ENCODE measurements at regions not wholly inside any gene's neighbourhood (a gene's known extent, or its start where the extent isn't known, plus 50 kb on each side); places are given as distances from the start of the nearest gene placed in this dataset.

DNA sequence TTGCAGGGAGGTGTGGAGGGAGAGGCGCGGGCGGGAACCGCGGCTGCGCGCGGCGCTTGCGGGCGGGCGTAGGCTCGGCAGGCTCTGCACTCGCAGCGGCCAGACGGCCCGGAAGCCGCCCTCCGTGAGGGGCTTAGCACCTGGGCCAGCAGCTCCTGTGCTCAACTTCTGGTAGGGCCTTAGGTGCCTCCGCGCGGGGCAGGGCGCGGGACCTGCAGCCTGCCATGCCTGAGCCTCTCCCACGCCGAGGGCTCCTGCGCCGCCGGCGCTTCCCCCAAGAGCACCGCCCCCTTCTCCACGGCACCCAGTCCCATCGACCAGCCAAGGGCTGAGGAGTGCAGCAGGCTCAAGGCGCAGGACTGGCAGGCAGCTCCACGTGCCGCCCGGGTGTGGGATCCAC, 940.8 kb upstream of the PCDH9 start:
- Histone ChIP-seq H3K4me2 (ENCODE audit: low read length) (no peak overlapping the region), H3K27ac (ENCODE audit: low read length) (no peak overlapping the region), H3K4me1 (ENCODE audit: insufficient read depth, low read length) (peaks cover 17% of the 10 kb centered on the region), H3K36me3 (ENCODE audit: low read depth, low read length) (no peaks in the 10 kb centered on the region), H3F3A (ENCODE audit: low read length, unreplicated experiment) (no peaks in the 10 kb centered on the region), H3K27me3 (ENCODE audit: low read length) (no peaks in the 10 kb centered on the region), H3K9me2 (replicated peaks; ENCODE audit: low read length) (no peaks in the 10 kb centered on the region), H3K4me3 (ENCODE audit: low read length) (no peak overlapping the region), H3K9ac (ENCODE audit: low read length) (no peak overlapping the region), H3K79me2 (ENCODE audit: low read length) (no peaks in the 10 kb centered on the region), H2AFZ (ENCODE audit: low read length) (no peak overlapping the region), H3K9me3 (ENCODE audit: low read length) (no peaks in the 10 kb centered on the region), H4K20me1 (ENCODE audit: low read length) (no peaks in the 10 kb centered on the region)
- no TSS peak for BruUV-seq (replicated peaks)
- ChIA-PET CTCF (no interaction called here), POLR2A (ENCODE audit: unreplicated experiment) (no interaction called here)
- intact Hi-C loops (cut with micrococcal nuclease), result no loop called here
- ATAC-seq, result no peak
- DNase-seq, result no peak
- TF ChIP-seq EZH2phosphoT487 (IDR thresholded peaks at IDR 0.05; ENCODE audit: borderline replicate concordance, low read length) (no peak), EZH2 (IDR thresholded peaks at IDR 0.05; ENCODE audit: low read length, unreplicated experiment) (no peak)
- TF ChIP-seq, protein P1, sequence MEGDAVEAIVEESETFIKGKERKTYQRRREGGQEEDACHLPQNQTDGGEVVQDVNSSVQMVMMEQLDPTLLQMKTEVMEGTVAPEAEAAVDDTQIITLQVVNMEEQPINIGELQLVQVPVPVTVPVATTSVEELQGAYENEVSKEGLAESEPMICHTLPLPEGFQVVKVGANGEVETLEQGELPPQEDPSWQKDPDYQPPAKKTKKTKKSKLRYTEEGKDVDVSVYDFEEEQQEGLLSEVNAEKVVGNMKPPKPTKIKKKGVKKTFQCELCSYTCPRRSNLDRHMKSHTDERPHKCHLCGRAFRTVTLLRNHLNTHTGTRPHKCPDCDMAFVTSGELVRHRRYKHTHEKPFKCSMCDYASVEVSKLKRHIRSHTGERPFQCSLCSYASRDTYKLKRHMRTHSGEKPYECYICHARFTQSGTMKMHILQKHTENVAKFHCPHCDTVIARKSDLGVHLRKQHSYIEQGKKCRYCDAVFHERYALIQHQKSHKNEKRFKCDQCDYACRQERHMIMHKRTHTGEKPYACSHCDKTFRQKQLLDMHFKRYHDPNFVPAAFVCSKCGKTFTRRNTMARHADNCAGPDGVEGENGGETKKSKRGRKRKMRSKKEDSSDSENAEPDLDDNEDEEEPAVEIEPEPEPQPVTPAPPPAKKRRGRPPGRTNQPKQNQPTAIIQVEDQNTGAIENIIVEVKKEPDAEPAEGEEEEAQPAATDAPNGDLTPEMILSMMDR (conservative IDR thresholded peaks at IDR 0.05; ENCODE audit: low read depth, low read length), result no peak

DNA sequence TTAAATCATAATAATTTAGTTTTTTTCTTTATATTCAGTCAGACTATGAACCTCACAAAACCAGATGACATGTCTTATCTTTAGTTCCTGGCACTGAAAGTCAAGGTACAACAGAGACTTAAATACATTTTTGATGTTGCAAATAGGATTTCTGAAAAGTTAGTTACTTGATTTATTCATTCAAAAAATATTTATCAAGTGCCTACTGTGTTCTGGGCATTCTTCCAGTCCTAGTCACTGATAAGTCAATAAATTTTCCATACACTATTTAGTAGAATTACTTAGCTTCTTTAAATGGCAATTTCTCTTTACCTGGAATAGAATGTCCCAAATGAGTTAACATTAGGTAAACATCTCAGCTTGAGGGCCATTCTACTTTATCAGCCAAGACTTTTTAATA, 938.3 kb upstream of the PCDH9 start:
- H3F3A ChIP-seq (ENCODE audit: low read length, unreplicated experiment), result no peaks in the 10 kb centered on the region
- no peaks in the 10 kb centered on the region for H3K27me3 ChIP-seq (ENCODE audit: low read length)
- no peaks in the 10 kb centered on the region for H3K79me2 ChIP-seq (ENCODE audit: low read length)
- BruUV-seq (replicated peaks), result no TSS peak
- no peak overlapping the region for H3K27ac ChIP-seq (ENCODE audit: low read length)
- H3K9me2 ChIP-seq (replicated peaks; ENCODE audit: low read length), result no peaks in the 10 kb centered on the region
- POLR2A ChIA-PET (ENCODE audit: unreplicated experiment), result no interaction called here
- no peaks in the 10 kb centered on the region for H3K9me3 ChIP-seq (ENCODE audit: low read length)
- H3K36me3 ChIP-seq (ENCODE audit: low read depth, low read length), result no peaks in the 10 kb centered on the region
- ATAC-seq (no peak), DNase-seq (peak; percentile 36)
- no peak overlapping the region for H3K9ac ChIP-seq (ENCODE audit: low read length)
- H2AFZ ChIP-seq (ENCODE audit: low read length), result no peak overlapping the region
- H3K4me1 ChIP-seq (ENCODE audit: insufficient read depth, low read length), result peaks cover 9% of the 10 kb centered on the region; the same call in 1 of the 2 replicates
- CTCF ChIA-PET, result no interaction called here
- no peak overlapping the region for H3K4me3 ChIP-seq (ENCODE audit: low read length)
- H3K4me2 ChIP-seq (ENCODE audit: low read length), result no peak overlapping the region
- no peaks in the 10 kb centered on the region for H4K20me1 ChIP-seq (ENCODE audit: low read length)
- intact Hi-C loops (cut with micrococcal nuclease), result no loop called here
- TF ChIP-seq EZH2phosphoT487 (IDR thresholded peaks at IDR 0.05; ENCODE audit: borderline replicate concordance, low read length) (no peak), EZH2 (IDR thresholded peaks at IDR 0.05; ENCODE audit: low read length, unreplicated experiment) (no peak)
- TF ChIP-seq, protein P1 (conservative IDR thresholded peaks at IDR 0.05; ENCODE audit: low read depth, low read length), result no peak

DNA sequence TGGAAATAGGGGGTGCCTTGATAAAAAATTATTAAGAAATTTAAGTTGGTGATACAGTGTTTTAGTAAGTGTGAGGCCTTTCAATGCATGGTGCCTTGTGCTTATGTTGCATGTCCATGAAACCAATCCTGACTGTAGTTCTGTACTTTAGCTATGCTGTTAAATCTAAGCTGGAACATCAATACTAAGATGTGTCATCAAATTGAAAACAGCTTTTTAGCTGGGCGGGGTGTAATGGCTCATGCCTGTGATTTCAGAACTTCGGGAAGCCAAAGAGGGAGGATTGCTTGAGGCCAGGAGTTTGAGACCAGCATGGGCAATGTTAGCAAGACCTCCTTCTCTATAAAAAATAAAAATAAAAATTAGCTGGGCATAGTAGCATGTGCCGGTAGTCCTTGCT, 930.3 kb upstream of the PCDH9 start:
- ATAC-seq, result no peak
- no peaks in the 10 kb centered on the region for H3K79me2 ChIP-seq (ENCODE audit: low read length)
- H3K9me3 ChIP-seq (ENCODE audit: low read length), result no peaks in the 10 kb centered on the region
- TF ChIP-seq EZH2 (IDR thresholded peaks at IDR 0.05; ENCODE audit: low read length, unreplicated experiment), result no peak
- no peak for TF ChIP-seq EZH2phosphoT487 (IDR thresholded peaks at IDR 0.05; ENCODE audit: borderline replicate concordance, low read length)
- TF ChIP-seq, protein P1 (conservative IDR thresholded peaks at IDR 0.05; ENCODE audit: low read depth, low read length), result no peak
- intact Hi-C loops (cut with micrococcal nuclease), result no loop called here
- CTCF ChIA-PET, result no interaction called here
- no peak overlapping the region for H3K27ac ChIP-seq (ENCODE audit: low read length)
- no peak for DNase-seq
- no peak overlapping the region for H2AFZ ChIP-seq (ENCODE audit: low read length)
- H3F3A ChIP-seq (ENCODE audit: low read length, unreplicated experiment), result no peaks in the 10 kb centered on the region
- no peaks in the 10 kb centered on the region for H4K20me1 ChIP-seq (ENCODE audit: low read length)
- no peak overlapping the region for H3K4me3 ChIP-seq (ENCODE audit: low read length)
- H3K4me2 ChIP-seq (ENCODE audit: low read length), result no peak overlapping the region
- H3K27me3 ChIP-seq (ENCODE audit: low read length), result no peaks in the 10 kb centered on the region
- H3K4me1 ChIP-seq (ENCODE audit: insufficient read depth, low read length), result no peaks in the 10 kb centered on the region
- no TSS peak for BruUV-seq (replicated peaks)
- no peaks in the 10 kb centered on the region for H3K9me2 ChIP-seq (replicated peaks; ENCODE audit: low read length)
- POLR2A ChIA-PET (ENCODE audit: unreplicated experiment), result no interaction called here
- no peak overlapping the region for H3K9ac ChIP-seq (ENCODE audit: low read length)
- no peaks in the 10 kb centered on the region for H3K36me3 ChIP-seq (ENCODE audit: low read depth, low read length)

Measured in PC-3 (cell line).